GM12872 (cell line): ENCODE measurements at regions not wholly inside any gene's neighbourhood (a gene's known extent, or its start where the extent isn't known, plus 50 kb on each side); places are given as distances from the start of the nearest gene placed in this dataset.

Experiments used
- TF ChIP-seq, protein P1 (sequence below): IDR thresholded peaks from 3 replicates; pipeline ENCODE4 v1.5.1; 2011; ENCODE audit warnings: low read depth, mild to moderate bottlenecking, low read length, moderate library complexity; ENCODE audit not compliant: insufficient read depth

DNA sequence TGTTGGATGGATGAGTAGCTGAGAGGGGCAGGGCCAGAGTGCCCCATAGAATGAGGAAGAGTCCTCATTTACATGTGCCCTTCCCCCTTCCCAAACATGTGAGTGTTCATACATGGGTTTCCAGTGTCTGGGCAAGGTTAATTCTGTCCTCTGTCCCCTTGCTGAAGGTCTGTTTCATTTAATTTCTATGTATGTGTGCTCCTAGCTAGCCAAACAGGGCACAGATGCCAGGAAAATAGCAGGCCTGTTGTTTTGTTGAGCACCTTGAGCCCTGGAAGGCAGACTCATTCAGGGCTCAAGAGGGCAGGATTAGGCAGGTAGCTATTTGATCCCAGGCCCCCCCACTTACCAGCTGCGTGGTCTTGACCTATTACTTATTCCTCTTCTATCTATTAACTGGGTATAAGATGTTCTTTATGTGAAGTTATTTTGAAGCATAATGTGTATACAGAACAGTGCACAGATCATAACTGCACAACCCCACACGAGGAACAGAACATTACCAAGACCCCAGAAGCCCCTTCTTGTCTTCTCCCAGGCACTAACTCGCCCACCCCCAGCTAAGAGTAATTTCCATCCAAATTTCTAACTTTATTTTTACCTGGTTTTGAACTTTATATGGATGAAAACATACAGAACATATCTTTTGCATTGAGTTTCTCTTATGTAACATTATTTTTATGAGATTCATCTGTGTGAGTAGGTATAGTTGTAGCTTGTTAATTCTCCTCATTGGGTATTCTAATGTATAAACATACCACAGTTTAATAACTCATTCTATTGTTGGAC lies 164.3 kb downstream of the RPIA start:
- TF ChIP-seq, protein P1, sequence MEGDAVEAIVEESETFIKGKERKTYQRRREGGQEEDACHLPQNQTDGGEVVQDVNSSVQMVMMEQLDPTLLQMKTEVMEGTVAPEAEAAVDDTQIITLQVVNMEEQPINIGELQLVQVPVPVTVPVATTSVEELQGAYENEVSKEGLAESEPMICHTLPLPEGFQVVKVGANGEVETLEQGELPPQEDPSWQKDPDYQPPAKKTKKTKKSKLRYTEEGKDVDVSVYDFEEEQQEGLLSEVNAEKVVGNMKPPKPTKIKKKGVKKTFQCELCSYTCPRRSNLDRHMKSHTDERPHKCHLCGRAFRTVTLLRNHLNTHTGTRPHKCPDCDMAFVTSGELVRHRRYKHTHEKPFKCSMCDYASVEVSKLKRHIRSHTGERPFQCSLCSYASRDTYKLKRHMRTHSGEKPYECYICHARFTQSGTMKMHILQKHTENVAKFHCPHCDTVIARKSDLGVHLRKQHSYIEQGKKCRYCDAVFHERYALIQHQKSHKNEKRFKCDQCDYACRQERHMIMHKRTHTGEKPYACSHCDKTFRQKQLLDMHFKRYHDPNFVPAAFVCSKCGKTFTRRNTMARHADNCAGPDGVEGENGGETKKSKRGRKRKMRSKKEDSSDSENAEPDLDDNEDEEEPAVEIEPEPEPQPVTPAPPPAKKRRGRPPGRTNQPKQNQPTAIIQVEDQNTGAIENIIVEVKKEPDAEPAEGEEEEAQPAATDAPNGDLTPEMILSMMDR = no peak

DNA sequence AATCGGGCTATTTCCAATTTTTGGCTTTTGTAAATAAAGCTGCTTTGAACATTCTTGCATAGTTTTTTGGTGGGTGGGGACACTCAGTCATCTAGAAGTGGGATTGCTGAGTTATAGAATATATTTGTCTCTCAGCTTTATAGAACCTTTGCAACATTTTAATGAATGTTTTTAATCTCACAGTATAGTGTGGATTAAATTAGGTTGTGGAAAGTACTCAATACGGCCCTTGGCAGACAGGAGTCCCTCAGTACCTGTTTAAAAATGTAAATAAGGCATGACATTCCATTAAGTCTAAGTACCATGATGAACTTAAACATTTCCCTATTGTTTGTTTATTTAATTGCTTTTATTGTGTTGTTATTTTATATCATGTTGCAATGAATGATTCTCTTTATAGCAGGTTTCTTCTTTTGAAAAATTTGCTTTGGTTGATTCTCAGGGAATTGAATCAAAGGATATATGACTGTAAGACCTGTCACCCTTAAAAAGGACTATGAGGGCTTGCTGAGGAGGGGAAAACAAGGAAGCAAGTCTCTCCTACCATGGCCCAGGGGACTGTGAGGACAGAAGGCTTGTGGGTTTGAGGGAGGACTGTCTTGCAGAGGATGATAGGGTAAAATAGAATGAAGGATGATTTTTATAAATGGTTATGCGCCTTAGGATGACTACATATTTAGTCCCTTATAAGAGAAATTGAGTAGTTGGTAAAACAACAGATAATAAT lies 165.1 kb downstream of the RPIA start:
- TF ChIP-seq, protein P1 = no peak

DNA sequence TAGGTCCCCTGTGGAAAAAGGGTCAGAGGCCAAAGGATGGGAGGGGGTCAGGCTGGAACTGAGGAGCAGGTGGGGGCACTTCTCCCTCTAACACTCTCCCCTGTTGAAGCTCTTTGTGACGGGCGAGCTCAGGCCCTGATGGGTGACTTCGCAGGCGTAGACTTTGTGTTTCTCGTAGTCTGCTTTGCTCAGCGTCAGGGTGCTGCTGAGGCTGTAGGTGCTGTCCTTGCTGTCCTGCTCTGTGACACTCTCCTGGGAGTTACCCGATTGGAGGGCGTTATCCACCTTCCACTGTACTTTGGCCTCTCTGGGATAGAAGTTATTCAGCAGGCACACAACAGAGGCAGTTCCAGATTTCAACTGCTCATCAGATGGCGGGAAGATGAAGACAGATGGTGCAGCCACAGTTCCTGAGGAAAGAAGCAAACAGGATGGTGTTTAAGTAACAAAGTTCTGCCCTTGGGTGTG lies 165.8 kb downstream of the RPIA start:
- TF ChIP-seq, protein P1 = no peak

DNA sequence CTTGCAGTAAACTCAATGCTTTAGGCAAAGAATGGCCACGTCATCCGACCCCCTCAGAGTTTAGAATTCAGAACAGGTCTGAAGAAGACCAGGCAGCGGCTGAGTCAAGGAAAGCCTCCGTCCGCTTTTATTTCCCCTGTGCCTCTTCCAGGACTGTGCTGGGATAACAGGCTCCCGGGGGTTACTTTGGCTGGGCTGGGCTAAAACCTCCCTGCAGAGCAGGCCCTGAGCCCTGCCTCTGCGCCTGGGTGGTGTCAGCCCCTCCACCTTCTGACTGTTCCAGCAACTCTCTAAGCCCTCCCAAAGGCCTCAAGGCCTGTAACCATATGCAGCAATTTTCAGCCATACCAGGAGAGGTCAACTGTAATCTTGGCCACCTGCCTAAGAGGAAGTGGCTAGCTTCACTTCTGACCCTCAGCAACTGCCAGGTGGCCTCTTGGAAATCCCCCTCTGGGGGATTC lies 166.5 kb downstream of the RPIA start:
- TF ChIP-seq, protein P1 = no peak

DNA sequence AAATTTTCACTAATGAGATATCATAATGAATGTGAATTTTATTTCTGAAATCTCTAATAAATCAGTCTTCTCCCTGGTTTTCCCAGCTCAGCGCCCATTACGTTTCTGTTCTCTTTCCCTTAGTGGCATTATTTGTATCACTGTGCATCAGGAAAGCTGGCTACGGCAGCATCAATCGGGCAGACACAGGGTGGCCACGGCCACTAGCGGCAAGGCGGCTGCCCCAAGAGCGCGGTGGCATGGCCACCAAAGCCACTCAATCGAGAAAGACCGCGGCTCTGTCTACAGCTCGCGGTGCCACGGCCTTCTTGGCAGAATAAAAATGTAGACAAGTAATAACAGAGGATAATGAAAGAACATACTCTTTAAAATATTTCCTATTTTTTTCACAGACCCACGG lies 168.0 kb downstream of the RPIA start:
- TF ChIP-seq, protein P1 = no peak

DNA sequence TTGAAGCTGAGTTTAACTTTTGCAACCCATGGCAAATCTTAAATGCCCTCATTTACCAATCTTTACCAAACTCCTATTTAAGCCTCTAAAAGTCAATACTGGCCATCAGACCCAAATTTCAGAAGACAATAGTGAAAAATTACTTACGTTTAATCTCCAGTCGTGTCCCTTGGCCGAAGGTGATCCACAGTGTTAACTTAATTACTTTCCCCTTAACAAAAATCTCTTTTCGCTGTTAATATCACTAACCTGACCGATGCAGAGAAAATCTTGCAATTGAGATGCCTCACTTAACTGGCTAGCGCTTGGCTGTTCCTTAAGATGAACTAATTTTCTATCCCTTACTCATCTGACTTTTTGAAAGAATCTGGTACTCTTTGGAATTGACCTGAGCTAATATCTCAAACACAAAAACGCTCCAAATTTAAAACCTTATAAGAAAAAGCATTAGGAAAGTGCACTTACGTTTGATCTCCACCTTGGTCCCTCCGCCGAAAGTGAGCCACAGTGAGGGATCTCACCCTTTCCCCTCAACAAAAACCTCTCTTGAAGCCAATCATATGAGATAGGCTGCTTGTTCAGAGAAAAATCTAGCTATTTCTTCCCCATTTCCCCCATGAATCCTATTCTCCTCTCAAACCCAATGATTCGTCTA lies 169.1 kb downstream of the RPIA start:
- TF ChIP-seq, protein P1 = no peak

DNA sequence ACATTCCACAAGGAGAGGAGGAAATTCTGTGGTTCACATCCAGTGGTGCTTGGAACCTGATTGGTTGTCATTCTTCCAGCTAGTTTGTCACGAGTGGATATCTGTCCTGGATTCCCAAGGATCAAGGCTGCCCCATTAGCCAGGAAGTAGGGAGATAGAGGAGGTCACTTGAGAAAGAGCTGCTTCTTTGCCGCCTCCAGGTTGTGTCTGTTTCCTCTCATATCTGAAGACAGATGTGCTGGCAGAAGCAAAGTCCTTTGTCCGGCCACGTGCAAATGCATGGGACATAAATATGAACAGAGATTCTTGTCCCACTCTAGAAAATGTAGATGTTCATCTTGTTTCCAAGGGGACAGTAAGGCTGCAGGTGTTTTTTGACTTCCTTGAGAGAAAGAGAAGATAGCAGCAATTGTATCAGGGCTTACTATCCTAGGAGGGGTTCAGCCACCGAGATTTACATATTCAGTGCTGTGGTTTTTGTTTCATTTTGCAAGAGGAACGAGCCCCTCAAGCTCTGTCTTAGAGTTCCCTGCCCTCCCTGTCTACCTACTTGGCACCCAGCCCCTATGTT lies 174.4 kb downstream of the RPIA start:
- TF ChIP-seq, protein P1 = no peak
